ENCODE measurements at regions not wholly inside any gene's neighbourhood (a gene's known extent, or its start where the extent isn't known, plus 50 kb on each side); places are given as distances from the start of the nearest gene placed in this dataset.

- TF ChIP-seq GATA3 (IDR thresholded peaks at IDR 0.05; ENCODE audit: low read depth, low read length) (no peak), GATA2 (IDR thresholded peaks at IDR 0.05; ENCODE audit: low read depth, low read length) (no peak)
Measured at GRCh38 chr20:10761232-10761631, 87.4 kb upstream of the JAG1 start.

Measured in SH-SY5Y (cell line).